Endothelial cell of umbilical vein (primary cell): ENCODE measurements at regions not wholly inside any gene's neighbourhood (a gene's known extent, or its start where the extent isn't known, plus 50 kb on each side); places are given as distances from the start of the nearest gene placed in this dataset.

Experiments
- GATA2 ChIP-seq: IDR thresholded peaks from 2 replicates; pipeline ENCODE4 v1.7.0; 2011; ENCODE audit warnings: low read depth, mild to moderate bottlenecking, moderate library complexity, mixed read lengths, low read length; ENCODE audit not compliant: insufficient read length, insufficient read depth
- TF ChIP-seq, protein P1 (sequence below), 2 donors: IDR thresholded peaks; 1 replicate in 1 of 2; 2 replicates in 1 of 2; pipeline ENCODE4 v1.5.1; 2011; ENCODE audit warnings: low read length in 2 of 2, mild to moderate bottlenecking in 2 of 2, moderate library complexity in 2 of 2, control low read depth in 1 of 2, inconsistent platforms in 1 of 2, low read depth in 1 of 2; ENCODE audit not compliant: insufficient read depth in 1 of 2; ENCODE audit errors: extremely low read depth in 1 of 2

DNA sequence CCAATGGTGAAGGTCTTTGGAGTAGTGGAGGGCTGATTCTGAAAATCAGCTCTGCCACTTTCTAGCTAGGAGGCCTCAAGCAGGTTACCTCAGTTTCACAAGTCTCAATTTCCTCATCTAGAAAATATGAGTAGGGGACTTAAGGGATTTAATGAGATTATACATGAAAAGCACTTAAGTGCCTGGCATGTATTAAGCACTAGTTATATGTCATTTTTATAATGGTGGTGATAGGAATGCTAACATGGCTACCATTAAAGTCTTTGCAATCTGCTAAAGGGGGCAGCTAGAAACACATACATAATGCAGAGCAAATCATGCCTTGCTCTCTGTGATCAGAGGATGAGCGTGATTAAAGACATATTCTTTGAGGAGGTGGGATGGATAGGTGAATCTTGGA is 640.9 kb upstream of the ZEB2 start:
- TF ChIP-seq, protein P1, sequence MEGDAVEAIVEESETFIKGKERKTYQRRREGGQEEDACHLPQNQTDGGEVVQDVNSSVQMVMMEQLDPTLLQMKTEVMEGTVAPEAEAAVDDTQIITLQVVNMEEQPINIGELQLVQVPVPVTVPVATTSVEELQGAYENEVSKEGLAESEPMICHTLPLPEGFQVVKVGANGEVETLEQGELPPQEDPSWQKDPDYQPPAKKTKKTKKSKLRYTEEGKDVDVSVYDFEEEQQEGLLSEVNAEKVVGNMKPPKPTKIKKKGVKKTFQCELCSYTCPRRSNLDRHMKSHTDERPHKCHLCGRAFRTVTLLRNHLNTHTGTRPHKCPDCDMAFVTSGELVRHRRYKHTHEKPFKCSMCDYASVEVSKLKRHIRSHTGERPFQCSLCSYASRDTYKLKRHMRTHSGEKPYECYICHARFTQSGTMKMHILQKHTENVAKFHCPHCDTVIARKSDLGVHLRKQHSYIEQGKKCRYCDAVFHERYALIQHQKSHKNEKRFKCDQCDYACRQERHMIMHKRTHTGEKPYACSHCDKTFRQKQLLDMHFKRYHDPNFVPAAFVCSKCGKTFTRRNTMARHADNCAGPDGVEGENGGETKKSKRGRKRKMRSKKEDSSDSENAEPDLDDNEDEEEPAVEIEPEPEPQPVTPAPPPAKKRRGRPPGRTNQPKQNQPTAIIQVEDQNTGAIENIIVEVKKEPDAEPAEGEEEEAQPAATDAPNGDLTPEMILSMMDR (IDR thresholded peaks at IDR 0.05; ENCODE audit: extremely low read depth in 1 of 2, insufficient read depth in 1 of 2, low read depth in 1 of 2, low read length in 2 of 2) = no peak
- no peak for TF ChIP-seq GATA2
